Neural progenitor cell (in vitro differentiated cells): ENCODE measurements at regions not wholly inside any gene's neighbourhood (a gene's known extent, or its start where the extent isn't known, plus 50 kb on each side); places are given as distances from the start of the nearest gene placed in this dataset.
A peak's percentile ranks its signal among the peaks of the same experiment; 100 is the strongest.

Experiments used
- DNase-seq: peaks from one replicate; pipeline ENCODE4 v3.0.0-alpha.2; 2016; ENCODE audit warnings: low spot score
- H2AFZ ChIP-seq: fragments of 200-600 bp; sonication (generic); replicated peaks from 2 replicates; pipeline ENCODE4 v1.6.1; 2016; ENCODE audit warnings: antibody characterized with exemption
- H3F3A ChIP-seq: fragments of 200-600 bp; sonication (generic); 2 replicates; pipeline ENCODE4 v1.6.1; 2016; ENCODE audit warnings: antibody characterized with exemption, low read depth
- H3K27ac ChIP-seq: fragments of 200-600 bp; sonication (generic); 2 replicates; pipeline ENCODE4 v1.5.1; 2016; ENCODE audit warnings: mild to moderate bottlenecking
- H3K27me3 ChIP-seq: fragments of 200-600 bp; sonication (generic); 2 replicates; pipeline ENCODE4 v1.6.1; 2016; ENCODE audit warnings: mild to moderate bottlenecking, moderate library complexity
- H3K36me3 ChIP-seq: fragments of 200-600 bp; sonication (generic); 2 replicates; pipeline ENCODE4 v1.5.1; 2016
- H3K4me1 ChIP-seq: fragments of 200-600 bp; sonication (generic); 2 replicates; pipeline ENCODE4 v1.6.1; 2016; ENCODE audit warnings: mixed run types
- H3K4me2 ChIP-seq: fragments of 200-600 bp; sonication (generic); 2 replicates; pipeline ENCODE4 v1.6.1; 2016
- H3K4me3 ChIP-seq: fragments of 200-600 bp; sonication (generic); 2 replicates; pipeline ENCODE4 v1.5.1; 2016
- H3K79me2 ChIP-seq: fragments of 200-600 bp; sonication (generic); 2 replicates; pipeline ENCODE4 v1.6.1; 2016; ENCODE audit warnings: low read depth
- H3K9ac ChIP-seq: fragments of 200-600 bp; sonication (generic); 2 replicates; pipeline ENCODE4 v1.6.1; 2016
- H3K9me3 ChIP-seq: fragments of 200-600 bp; sonication (generic); 2 replicates; pipeline ENCODE4 v1.5.1; 2016; ENCODE audit warnings: low read depth
- H4K20me1 ChIP-seq: fragments of 200-600 bp; sonication (generic); 2 replicates; pipeline ENCODE4 v1.6.1; 2016; ENCODE audit warnings: low read depth
- H3K27ac Mint-ChIP-seq: 3 replicates; pipeline ENCODE4 v1.8.0; 2021; ENCODE audit warnings: mixed read lengths
- H3K27me3 Mint-ChIP-seq: 2 replicates; pipeline ENCODE4 v1.8.0; 2022; ENCODE audit warnings: low read depth, mild to moderate bottlenecking, inconsistent platforms, moderate library complexity, mixed read lengths; ENCODE audit not compliant: insufficient read depth
- H3K36me3 Mint-ChIP-seq: 3 replicates; pipeline ENCODE4 v1.8.0; 2021; ENCODE audit warnings: mixed read lengths
- H3K4me1 Mint-ChIP-seq: 3 replicates; pipeline ENCODE4 v1.8.0; 2021; ENCODE audit warnings: mixed read lengths
- H3K4me3 Mint-ChIP-seq: 3 replicates; pipeline ENCODE4 v1.8.0; 2021; ENCODE audit warnings: mild to moderate bottlenecking, moderate library complexity, mixed read lengths
- H3K9me3 Mint-ChIP-seq: 3 replicates; pipeline ENCODE4 v1.8.0; 2020; ENCODE audit warnings: mixed read lengths
- EZH2 ChIP-seq: fragments of 200-600 bp; sonication (generic); IDR thresholded peaks from 2 replicates; pipeline ENCODE4 v1.6.1; 2017; ENCODE audit warnings: antibody characterized with exemption, mild to moderate bottlenecking, moderate library complexity
- EZH2phosphoT487 ChIP-seq: fragments of 200-600 bp; sonication (generic); IDR thresholded peaks from 2 replicates; pipeline ENCODE4 v1.6.1; 2017; ENCODE audit warnings: antibody characterized with exemption
- TF ChIP-seq, protein P1 (sequence below): fragments of 200-600 bp; sonication (generic); IDR thresholded peaks from 2 replicates; pipeline ENCODE4 v1.5.1; 2017; ENCODE audit warnings: antibody characterized with exemption, mild to moderate bottlenecking

DNA sequence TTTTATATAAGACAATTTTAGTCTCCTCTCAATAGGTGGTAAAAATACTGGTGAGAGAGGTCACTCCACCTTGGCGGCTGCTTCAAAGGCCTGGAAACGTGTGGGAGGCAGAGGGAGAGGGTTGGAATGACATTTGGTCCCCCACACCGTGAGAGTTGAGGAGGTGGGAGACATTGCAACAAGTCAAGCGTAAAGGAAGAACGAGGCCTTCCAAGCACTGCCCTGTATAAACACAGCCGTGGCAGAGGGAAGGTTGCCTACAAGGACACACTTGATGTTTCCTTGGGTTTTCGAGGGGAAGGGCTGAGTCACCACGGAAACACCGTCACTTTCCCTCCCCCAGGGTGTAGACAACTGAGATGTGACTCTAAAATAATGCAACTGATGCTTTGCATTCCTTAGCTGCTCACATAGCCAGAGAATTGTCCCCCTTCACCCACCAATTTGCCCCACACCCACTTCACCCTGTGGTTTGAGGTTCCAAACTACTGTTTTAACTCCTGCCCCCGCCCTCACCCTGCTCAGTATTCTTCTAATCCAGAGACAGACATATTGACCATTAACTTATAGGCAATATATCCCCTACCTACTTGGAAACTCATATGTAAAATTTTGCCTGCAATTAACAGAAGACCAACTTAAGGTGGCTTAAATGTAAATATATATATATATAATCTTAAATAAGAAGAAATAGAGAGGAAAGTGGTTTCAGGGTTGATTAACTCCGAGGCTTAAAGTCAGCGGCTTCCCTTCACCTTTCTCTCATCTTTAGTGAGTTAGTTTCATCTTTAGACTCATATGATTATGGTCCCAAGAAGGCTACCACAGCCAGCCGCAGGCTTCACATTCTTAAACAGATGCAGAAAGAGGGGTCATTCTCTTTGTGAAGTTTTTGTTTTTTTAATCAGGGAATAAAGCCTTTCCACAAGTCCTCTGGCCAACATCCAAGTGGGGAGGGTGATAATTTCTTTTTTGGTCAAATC is 54.1 kb upstream of the BDNF start:
- no peaks in the 10 kb centered on the region for H3K27me3 ChIP-seq
- H3K27ac ChIP-seq = no peak overlapping the region
- peaks cover 3% of the 10 kb centered on the region for H3K27me3 Mint-ChIP-seq
- H3K79me2 ChIP-seq = no peaks in the 10 kb centered on the region
- H3K9ac ChIP-seq = no peak overlapping the region
- peak overlapping the region; percentile 44 for H3K27ac Mint-ChIP-seq
- H3K4me3 ChIP-seq = no peak overlapping the region
- no peak overlapping the region for H2AFZ ChIP-seq
- no peak overlapping the region for H3K4me2 ChIP-seq
- no peaks in the 10 kb centered on the region for H3K36me3 ChIP-seq
- H3K4me1 ChIP-seq = peaks cover 6% of the 10 kb centered on the region
- no peak overlapping the region for H3K4me3 Mint-ChIP-seq
- peaks cover 15% of the 10 kb centered on the region for H3K4me1 Mint-ChIP-seq
- TF ChIP-seq EZH2phosphoT487 (no peak), EZH2 (no peak)
- TF ChIP-seq, protein P1, sequence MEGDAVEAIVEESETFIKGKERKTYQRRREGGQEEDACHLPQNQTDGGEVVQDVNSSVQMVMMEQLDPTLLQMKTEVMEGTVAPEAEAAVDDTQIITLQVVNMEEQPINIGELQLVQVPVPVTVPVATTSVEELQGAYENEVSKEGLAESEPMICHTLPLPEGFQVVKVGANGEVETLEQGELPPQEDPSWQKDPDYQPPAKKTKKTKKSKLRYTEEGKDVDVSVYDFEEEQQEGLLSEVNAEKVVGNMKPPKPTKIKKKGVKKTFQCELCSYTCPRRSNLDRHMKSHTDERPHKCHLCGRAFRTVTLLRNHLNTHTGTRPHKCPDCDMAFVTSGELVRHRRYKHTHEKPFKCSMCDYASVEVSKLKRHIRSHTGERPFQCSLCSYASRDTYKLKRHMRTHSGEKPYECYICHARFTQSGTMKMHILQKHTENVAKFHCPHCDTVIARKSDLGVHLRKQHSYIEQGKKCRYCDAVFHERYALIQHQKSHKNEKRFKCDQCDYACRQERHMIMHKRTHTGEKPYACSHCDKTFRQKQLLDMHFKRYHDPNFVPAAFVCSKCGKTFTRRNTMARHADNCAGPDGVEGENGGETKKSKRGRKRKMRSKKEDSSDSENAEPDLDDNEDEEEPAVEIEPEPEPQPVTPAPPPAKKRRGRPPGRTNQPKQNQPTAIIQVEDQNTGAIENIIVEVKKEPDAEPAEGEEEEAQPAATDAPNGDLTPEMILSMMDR = no peak
- H3K9me3 ChIP-seq = no peaks in the 10 kb centered on the region
- no peaks in the 10 kb centered on the region for H4K20me1 ChIP-seq
- no peaks in the 10 kb centered on the region for H3F3A ChIP-seq
- H3K9me3 Mint-ChIP-seq = peaks cover 2% of the 10 kb centered on the region
- H3K36me3 Mint-ChIP-seq = no peaks in the 10 kb centered on the region
- no peak for DNase-seq
